Choroid plexus epithelial cell (primary cell): ENCODE measurements at regions not wholly inside any gene's neighbourhood (a gene's known extent, or its start where the extent isn't known, plus 50 kb on each side); places are given as distances from the start of the nearest gene placed in this dataset.
"Not testable (repeated sequence)": the region's sequence is repeated elsewhere in the genome, so short reads cannot be mapped to it uniquely, and the experiment has no call there.

Experiments
- DNase-seq: peaks from one replicate; pipeline ENCODE4 v3.0.0-alpha.2; 2010; ENCODE audit warnings: low read depth
- H3K4me3 ChIP-seq: 2 replicates; pipeline ENCODE4 v1.5.1; 2011; ENCODE audit warnings: low read depth, mild to moderate bottlenecking, control low read depth, low read length, moderate library complexity
- TF ChIP-seq, protein P1 (sequence below): conservative IDR thresholded peaks from 2 replicates; pipeline ENCODE4 v1.5.1; 2011; ENCODE audit warnings: low read depth, mild to moderate bottlenecking, control low read depth, inconsistent platforms, low read length, moderate library complexity

DNA sequence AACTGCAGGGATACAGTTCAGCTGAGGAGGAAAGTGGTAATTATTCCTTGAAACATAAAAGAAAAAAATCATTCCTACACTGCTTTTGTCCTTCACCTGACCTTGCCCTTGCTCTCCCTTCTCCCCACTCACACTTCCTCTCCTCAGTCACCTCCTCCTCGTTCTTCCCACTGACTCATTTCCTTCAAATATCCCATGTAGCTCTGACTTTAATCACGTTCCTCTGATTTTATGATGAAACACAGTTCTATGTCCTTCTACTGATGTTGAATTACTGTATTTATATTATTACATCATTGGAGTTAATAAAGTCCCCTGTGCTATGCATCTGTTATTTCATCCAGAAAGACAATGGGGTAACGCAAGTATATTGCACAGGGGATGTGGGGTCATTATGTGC lies 575.6 kb downstream of the POM121L12 start:
- TF ChIP-seq, protein P1, sequence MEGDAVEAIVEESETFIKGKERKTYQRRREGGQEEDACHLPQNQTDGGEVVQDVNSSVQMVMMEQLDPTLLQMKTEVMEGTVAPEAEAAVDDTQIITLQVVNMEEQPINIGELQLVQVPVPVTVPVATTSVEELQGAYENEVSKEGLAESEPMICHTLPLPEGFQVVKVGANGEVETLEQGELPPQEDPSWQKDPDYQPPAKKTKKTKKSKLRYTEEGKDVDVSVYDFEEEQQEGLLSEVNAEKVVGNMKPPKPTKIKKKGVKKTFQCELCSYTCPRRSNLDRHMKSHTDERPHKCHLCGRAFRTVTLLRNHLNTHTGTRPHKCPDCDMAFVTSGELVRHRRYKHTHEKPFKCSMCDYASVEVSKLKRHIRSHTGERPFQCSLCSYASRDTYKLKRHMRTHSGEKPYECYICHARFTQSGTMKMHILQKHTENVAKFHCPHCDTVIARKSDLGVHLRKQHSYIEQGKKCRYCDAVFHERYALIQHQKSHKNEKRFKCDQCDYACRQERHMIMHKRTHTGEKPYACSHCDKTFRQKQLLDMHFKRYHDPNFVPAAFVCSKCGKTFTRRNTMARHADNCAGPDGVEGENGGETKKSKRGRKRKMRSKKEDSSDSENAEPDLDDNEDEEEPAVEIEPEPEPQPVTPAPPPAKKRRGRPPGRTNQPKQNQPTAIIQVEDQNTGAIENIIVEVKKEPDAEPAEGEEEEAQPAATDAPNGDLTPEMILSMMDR: no peak
- no peak overlapping the region for H3K4me3 ChIP-seq
- no peak for DNase-seq

DNA sequence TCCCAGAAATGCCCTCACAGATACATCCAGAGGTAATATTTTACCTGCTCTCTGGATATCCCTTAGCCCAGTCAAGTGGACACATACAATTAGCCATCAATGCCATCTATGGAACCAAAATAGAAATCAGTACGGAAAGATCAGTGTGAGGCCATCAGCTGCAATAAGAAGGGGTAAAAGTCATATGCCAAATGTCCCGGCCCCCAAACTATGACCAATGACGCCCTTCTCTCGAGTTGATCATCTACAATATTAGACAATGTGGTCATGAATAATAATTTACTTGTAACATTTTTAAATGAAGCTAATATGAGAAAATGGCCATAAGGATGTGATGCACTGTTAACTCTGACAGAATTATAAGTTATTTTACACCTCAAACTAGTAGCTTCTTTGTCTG lies 588.9 kb downstream of the POM121L12 start:
- H3K4me3 ChIP-seq: no peak overlapping the region
- DNase-seq: no peak

DNA sequence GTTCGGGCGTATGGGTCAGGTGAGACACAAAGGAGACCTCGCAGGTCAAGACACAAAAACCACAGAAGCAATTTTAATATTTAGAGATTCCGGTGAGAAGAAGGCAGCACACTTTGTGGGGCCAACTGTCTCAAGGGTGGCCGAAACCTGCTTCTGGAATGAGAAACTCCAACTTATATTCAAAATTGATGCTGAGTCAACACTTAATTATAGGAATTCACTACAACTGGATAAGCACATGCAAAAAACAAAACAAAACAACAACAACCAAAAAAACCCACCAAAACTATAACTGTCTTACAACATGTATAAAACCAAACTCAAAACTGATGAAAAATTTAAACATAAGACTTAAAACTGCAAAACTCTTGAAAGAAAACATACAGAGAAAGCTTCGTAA lies 593.3 kb downstream of the POM121L12 start:
- H3K4me3 ChIP-seq: no peak overlapping the region
- TF ChIP-seq, protein P1: no peak
- no peak for DNase-seq

More for the DNA sequence above, 588.9 kb downstream of the POM121L12 start:
- TF ChIP-seq, protein P1: no peak

DNA sequence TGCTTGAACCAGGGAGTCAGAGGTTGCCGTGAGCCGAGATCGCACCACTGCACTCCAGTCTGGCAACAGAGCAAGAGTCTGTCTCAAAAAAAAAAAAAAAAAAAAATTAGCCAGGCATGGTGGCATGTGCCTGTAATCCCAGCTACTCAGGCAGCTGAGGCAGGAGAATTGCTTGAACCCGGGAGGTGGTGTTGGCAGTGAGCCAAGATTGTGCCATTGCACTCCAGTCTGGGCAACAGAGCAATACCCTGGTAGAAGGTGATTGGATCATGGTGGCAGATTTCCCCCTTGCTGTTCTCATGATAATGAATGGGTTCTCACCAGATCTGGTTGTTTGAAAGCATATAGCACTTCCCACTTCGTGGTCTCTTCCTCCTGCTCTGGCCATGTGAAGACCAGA lies 599.8 kb downstream of the POM121L12 start:
- not testable (repeated sequence) for DNase-seq

DNA sequence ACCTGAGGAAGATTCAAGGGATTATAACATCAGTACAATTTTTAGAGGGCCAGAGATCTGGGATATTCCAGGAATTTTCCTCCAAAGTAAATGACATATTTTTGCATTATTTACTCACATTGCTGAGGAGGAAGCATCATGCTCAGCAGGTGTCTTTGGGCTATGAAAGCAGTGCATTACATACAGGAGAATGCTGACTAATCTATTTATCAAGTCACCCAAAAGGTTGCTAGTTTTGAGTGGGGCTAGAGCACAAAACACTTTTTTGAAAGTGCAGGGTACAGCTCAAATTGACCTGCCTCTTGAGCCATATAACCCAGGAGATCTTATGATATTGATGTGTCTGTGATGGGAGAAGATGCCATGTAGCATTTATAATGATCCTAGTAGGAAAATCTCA lies 603.1 kb downstream of the POM121L12 start:
- TF ChIP-seq, protein P1: no peak
- DNase-seq: no peak
- H3K4me3 ChIP-seq: no peak overlapping the region

More for the DNA sequence above, 599.8 kb downstream of the POM121L12 start:
- not testable (repeated sequence) for H3K4me3 ChIP-seq

DNA sequence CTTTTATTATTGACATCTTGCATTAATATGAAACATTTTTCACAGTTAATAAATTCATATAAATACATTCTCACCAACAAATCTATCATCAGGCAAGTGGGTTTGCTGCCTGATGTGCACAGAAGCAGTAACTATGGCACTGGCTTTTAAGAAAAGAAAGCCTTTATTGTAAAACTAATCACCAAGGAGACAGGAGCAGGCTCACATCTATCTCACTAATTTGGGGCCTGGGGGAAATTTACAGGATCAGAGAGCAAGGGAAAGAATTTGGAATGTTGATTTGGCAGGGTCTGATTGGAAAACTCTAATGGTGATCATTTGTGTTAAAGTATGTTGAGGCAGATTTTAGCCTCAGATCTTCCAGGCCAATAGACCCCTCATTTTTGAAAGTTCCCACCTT lies 605.7 kb downstream of the POM121L12 start:
- DNase-seq: no peak
- H3K4me3 ChIP-seq: no peak overlapping the region
- TF ChIP-seq, protein P1: no peak

DNA sequence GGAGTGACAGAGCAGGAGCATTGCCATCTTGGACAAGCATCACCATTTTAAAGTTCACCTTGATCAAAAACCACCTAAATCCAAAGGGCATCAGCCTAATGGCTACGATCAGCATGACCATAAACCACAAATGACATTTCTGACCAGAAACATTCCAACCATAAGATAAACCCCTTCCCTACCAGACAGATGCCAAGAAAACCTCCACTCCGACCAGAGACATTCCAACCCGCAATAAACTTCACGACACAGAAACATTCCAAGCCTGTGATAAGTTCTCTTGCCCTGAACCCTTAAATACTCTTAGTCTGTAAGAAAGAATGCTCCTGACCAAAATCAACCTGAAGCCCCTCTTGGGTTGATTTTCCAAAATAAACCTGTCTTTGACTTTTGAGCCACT lies 606.9 kb downstream of the POM121L12 start:
- TF ChIP-seq, protein P1: no peak
- DNase-seq: no peak

GRCh38 chr7:53642866-53643265 lies 607.4 kb downstream of the POM121L12 start:
- H3K4me3 ChIP-seq: no peak overlapping the region
- no peak for DNase-seq
- TF ChIP-seq, protein P1: no peak

More for the DNA sequence above, 606.9 kb downstream of the POM121L12 start:
- no peak overlapping the region for H3K4me3 ChIP-seq
